Suprapubic skin (tissue), 4 donors: ENCODE measurements at regions not wholly inside any gene's neighbourhood (a gene's known extent, or its start where the extent isn't known, plus 50 kb on each side); places are given as distances from the start of the nearest gene placed in this dataset.

Experiments used
- EP300 ChIP-seq: sonication (generic); formaldehyde crosslinking; IDR thresholded peaks from one replicate; pipeline ENCODE4 v1.6.1; 2017; ENCODE audit warnings: antibody characterized with exemption
- POLR2A ChIP-seq, 2 donors: fragments of 450-650 bp; IDR thresholded peaks; one replicate each; pipeline ENCODE4 v1.6.1; 2017; ENCODE audit warnings: antibody characterized with exemption in 2 of 2, mild to moderate bottlenecking in 2 of 2, moderate library complexity in 2 of 2
- POLR2AphosphoS5 ChIP-seq, 3 donors: sonication (generic); formaldehyde crosslinking; IDR thresholded peaks; one replicate each; pipeline ENCODE4 v1.6.1; 2017; ENCODE audit warnings: antibody characterized with exemption in 3 of 3
- TF ChIP-seq, protein P1 (sequence below), 2 donors: fragments of 200-600 bp in 1 of 2; fragments of 450-650 bp in 1 of 2; sonication (generic) in 1 of 2; IDR thresholded peaks; one replicate each; pipeline ENCODE4 v1.5.1; 2016 to 2019; ENCODE audit warnings: antibody characterized with exemption in 2 of 2, mild to moderate bottlenecking in 1 of 2, moderate library complexity in 1 of 2

GRCh38 chr1:175830500-175830899 lies 87.1 kb upstream of the TNR start:
- TF ChIP-seq, protein P1, sequence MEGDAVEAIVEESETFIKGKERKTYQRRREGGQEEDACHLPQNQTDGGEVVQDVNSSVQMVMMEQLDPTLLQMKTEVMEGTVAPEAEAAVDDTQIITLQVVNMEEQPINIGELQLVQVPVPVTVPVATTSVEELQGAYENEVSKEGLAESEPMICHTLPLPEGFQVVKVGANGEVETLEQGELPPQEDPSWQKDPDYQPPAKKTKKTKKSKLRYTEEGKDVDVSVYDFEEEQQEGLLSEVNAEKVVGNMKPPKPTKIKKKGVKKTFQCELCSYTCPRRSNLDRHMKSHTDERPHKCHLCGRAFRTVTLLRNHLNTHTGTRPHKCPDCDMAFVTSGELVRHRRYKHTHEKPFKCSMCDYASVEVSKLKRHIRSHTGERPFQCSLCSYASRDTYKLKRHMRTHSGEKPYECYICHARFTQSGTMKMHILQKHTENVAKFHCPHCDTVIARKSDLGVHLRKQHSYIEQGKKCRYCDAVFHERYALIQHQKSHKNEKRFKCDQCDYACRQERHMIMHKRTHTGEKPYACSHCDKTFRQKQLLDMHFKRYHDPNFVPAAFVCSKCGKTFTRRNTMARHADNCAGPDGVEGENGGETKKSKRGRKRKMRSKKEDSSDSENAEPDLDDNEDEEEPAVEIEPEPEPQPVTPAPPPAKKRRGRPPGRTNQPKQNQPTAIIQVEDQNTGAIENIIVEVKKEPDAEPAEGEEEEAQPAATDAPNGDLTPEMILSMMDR (IDR thresholded peaks at IDR 0.05), result no peak
- TF ChIP-seq EP300 (no peak), POLR2A (IDR thresholded peaks at IDR 0.05) (no peak), POLR2AphosphoS5 (IDR thresholded peaks at IDR 0.05) (no peak)
